ENCODE measurements at regions not wholly inside any gene's neighbourhood (a gene's known extent, or its start where the extent isn't known, plus 50 kb on each side); places are given as distances from the start of the nearest gene placed in this dataset.

GRCh38 chr14:53646925-53647324 lies 309.7 kb downstream of the BMP4 start:
- H3K4me3 ChIP-seq (ENCODE audit: low read depth in 2 of 2, low read length in 1 of 2), result no peak overlapping the region
- H3K9me3 ChIP-seq, result no peaks in the 10 kb centered on the region
- H3K27ac ChIP-seq (ENCODE audit: low read depth in 2 of 2, low read length in 1 of 2), result no peak overlapping the region
- no peaks in the 10 kb centered on the region for H3K27me3 ChIP-seq (ENCODE audit: insufficient read depth)
- DNase-seq, result no peak
- POLR2A ChIA-PET, result no interaction called here
- CTCF ChIA-PET, result no interaction called here
- H3K9me2 ChIP-seq, result no peaks in the 10 kb centered on the region
- TF ChIP-seq EZH2phosphoT487 (IDR thresholded peaks at IDR 0.05; ENCODE audit: borderline replicate concordance, low read depth) (no peak), EP300 (IDR thresholded peaks at IDR 0.05; ENCODE audit: borderline replicate concordance in 1 of 2, low read depth in 1 of 2, low read length in 1 of 2) (no peak), RAD21 (IDR thresholded peaks at IDR 0.05; ENCODE audit: low read length) (no peak), TCF12 (IDR thresholded peaks at IDR 0.05) (no peak), REST (IDR thresholded peaks at IDR 0.05; ENCODE audit: low read depth, low read length) (no peak), CHD2 (IDR thresholded peaks at IDR 0.05; ENCODE audit: low read length, partially characterized antibody) (no peak), ZBTB33 (IDR thresholded peaks at IDR 0.05; ENCODE audit: borderline replicate concordance, low read depth) (no peak), NRF1 (IDR thresholded peaks at IDR 0.05; ENCODE audit: low read depth, low read length) (no peak), USF1 (IDR thresholded peaks at IDR 0.05; ENCODE audit: borderline replicate concordance, low read depth) (no peak), FOXJ3 (CRISPR knock-in tag; IDR thresholded peaks at IDR 0.05) (no peak), TEAD4 (IDR thresholded peaks at IDR 0.05; ENCODE audit: borderline replicate concordance, insufficient read depth) (no peak), ELF1 (IDR thresholded peaks at IDR 0.05) (no peak), PBX3 (IDR thresholded peaks at IDR 0.05) (no peak)
- no peaks in the 10 kb centered on the region for H3K79me2 ChIP-seq (ENCODE audit: insufficient read depth)
- H3K4me1 ChIP-seq (ENCODE audit: control insufficient read depth in 1 of 2, insufficient read depth in 2 of 2, low read depth in 1 of 2, low read length in 1 of 2), result no peaks in the 10 kb centered on the region
- no peak overlapping the region for H3K9ac ChIP-seq
- H3K4me2 ChIP-seq, result no peak overlapping the region
- no peak overlapping the region for H2AFZ ChIP-seq (ENCODE audit: low read depth)
- no peaks in the 10 kb centered on the region for H4K20me1 ChIP-seq (ENCODE audit: insufficient read depth)
- no peaks in the 10 kb centered on the region for H3F3A ChIP-seq (replicated peaks; ENCODE audit: insufficient read depth)
- H3K36me3 ChIP-seq (replicated peaks in 1 of 2; ENCODE audit: control insufficient read depth in 1 of 2, insufficient read depth in 2 of 2, low read length in 1 of 2), result no peaks in the 10 kb centered on the region
